ENCODE measurements at regions not wholly inside any gene's neighbourhood (a gene's known extent, or its start where the extent isn't known, plus 50 kb on each side); places are given as distances from the start of the nearest gene placed in this dataset.

- H3K4me1 ChIP-seq (ENCODE audit: control insufficient read depth in 4 of 4, insufficient read depth in 4 of 4, low read length in 3 of 4), result no peaks in the 10 kb centered on the region
- H3K27ac ChIP-seq (ENCODE audit: low read depth in 1 of 2, low read length in 2 of 2), result no peak overlapping the region
- H3K9ac ChIP-seq (ENCODE audit: low read depth in 1 of 2, low read length in 2 of 2), result no peak overlapping the region
- WGBS, result 90% methylated on average over 8 of the region's 8 CpGs
- no peaks in the 10 kb centered on the region for H3K27me3 ChIP-seq (ENCODE audit: control insufficient read depth in 4 of 4, insufficient read depth in 4 of 4, low read length in 3 of 4)
- H3K36me3 ChIP-seq (ENCODE audit: control insufficient read depth in 4 of 4, insufficient read depth in 3 of 4, low read depth in 1 of 4, low read length in 3 of 4), result no peaks in the 10 kb centered on the region
- H3K4me3 ChIP-seq (ENCODE audit: low read depth in 1 of 3, low read length in 3 of 3), result no peak overlapping the region
- TF ChIP-seq HNF4G (IDR thresholded peaks at IDR 0.05), result no peak
- TF ChIP-seq GABPA (IDR thresholded peaks at IDR 0.05 in 1 of 2, conservative IDR thresholded peaks at IDR 0.05 in 1 of 2), result no peak
- TF ChIP-seq SP1 (IDR thresholded peaks at IDR 0.05), result no peak
- TF ChIP-seq TAF1 (conservative IDR thresholded peaks at IDR 0.05), result no peak
- no peak for TF ChIP-seq RXRA (IDR thresholded peaks at IDR 0.05)
- no peak for TF ChIP-seq RAD21 (IDR thresholded peaks at IDR 0.05)
- TF ChIP-seq ZBTB33 (IDR thresholded peaks at IDR 0.05), result no peak
- TF ChIP-seq CTCF (IDR thresholded peaks at IDR 0.05; ENCODE audit: low read depth, low read length, missing input control), result no peak
- TF ChIP-seq EGR1 (IDR thresholded peaks at IDR 0.05; ENCODE audit: low read depth in 2 of 2), result no peak
- TF ChIP-seq MAX (IDR thresholded peaks at IDR 0.05), result no peak
- no peak for TF ChIP-seq HNF4A (conservative IDR thresholded peaks at IDR 0.05)
- no peaks in the 10 kb centered on the region for H3K9me3 ChIP-seq (ENCODE audit: control insufficient read depth in 4 of 4, low read length in 3 of 4)
- no peak for DNase-seq (ENCODE audit: low spot score)
Measured at GRCh38 chr2:128388499-128388941, 69.9 kb upstream of the HS6ST1 start.

- no peak for DNase-seq (ENCODE audit: low spot score)
- 97% methylated on average over 16 of the region's 16 CpGs for WGBS
Measured at GRCh38 chr2:128389388-128390086, 70.9 kb upstream of the HS6ST1 start.

More at GRCh38 chr2:128389388-128390086, 70.9 kb upstream of the HS6ST1 start:
- Histone ChIP-seq H3K27me3 (ENCODE audit: control insufficient read depth in 4 of 4, insufficient read depth in 4 of 4, low read length in 3 of 4) (no peaks in the 10 kb centered on the region), H3K9ac (ENCODE audit: low read depth in 1 of 2, low read length in 2 of 2) (no peak overlapping the region), H3K9me3 (ENCODE audit: control insufficient read depth in 4 of 4, low read length in 3 of 4) (no peaks in the 10 kb centered on the region), H3K4me3 (ENCODE audit: low read depth in 1 of 3, low read length in 3 of 3) (no peak overlapping the region), H3K36me3 (ENCODE audit: control insufficient read depth in 4 of 4, insufficient read depth in 3 of 4, low read depth in 1 of 4, low read length in 3 of 4) (no peaks in the 10 kb centered on the region), H3K4me1 (ENCODE audit: control insufficient read depth in 4 of 4, insufficient read depth in 4 of 4, low read length in 3 of 4) (no peaks in the 10 kb centered on the region), H3K27ac (ENCODE audit: low read depth in 1 of 2, low read length in 2 of 2) (no peak overlapping the region)
- TF ChIP-seq FOXA1 (IDR thresholded peaks at IDR 0.05) (no peak), HNF4A (conservative IDR thresholded peaks at IDR 0.05) (no peak), SP1 (IDR thresholded peaks at IDR 0.05) (no peak), CTCF (IDR thresholded peaks at IDR 0.05; ENCODE audit: low read depth, low read length, missing input control) (no peak), RAD21 (IDR thresholded peaks at IDR 0.05) (no peak), ATF3 (IDR thresholded peaks at IDR 0.05) (no peak), RXRA (IDR thresholded peaks at IDR 0.05) (no peak)

All from liver (tissue), 8 donors.